H9 (cell line): ENCODE measurements at regions not wholly inside any gene's neighbourhood (a gene's known extent, or its start where the extent isn't known, plus 50 kb on each side); places are given as distances from the start of the nearest gene placed in this dataset.

Source experiments
- DNase-seq: peaks from one replicate; pipeline ENCODE4 v3.0.0-alpha.2; 2017
- H2AFZ ChIP-seq: one replicate; pipeline ENCODE4 v1.6.1; 2013; ENCODE audit warnings: mild to moderate bottlenecking, low read length, control low read depth, moderate library complexity
- H2AK5ac ChIP-seq: 2 replicates; pipeline ENCODE4 v1.6.1; 2013; ENCODE audit warnings: low read length, control low read depth, mixed read lengths; ENCODE audit not compliant: insufficient read length
- H2BK120ac ChIP-seq: one replicate; pipeline ENCODE4 v1.6.1; 2013; ENCODE audit warnings: low read depth, mild to moderate bottlenecking, low read length, control low read depth, inconsistent platforms; ENCODE audit not compliant: poor library complexity, severe bottlenecking
- H2BK12ac ChIP-seq: 2 replicates; pipeline ENCODE4 v1.6.1; 2013; ENCODE audit warnings: low read length, control low read depth, mixed read lengths, low read depth; ENCODE audit not compliant: insufficient read length
- H2BK15ac ChIP-seq: 2 replicates; pipeline ENCODE4 v1.6.1; 2013; ENCODE audit warnings: low read depth, low read length, control low read depth
- H2BK20ac ChIP-seq: one replicate; pipeline ENCODE4 v1.6.1; 2013; ENCODE audit warnings: low read depth, mild to moderate bottlenecking, low read length, control low read depth, inconsistent platforms; ENCODE audit not compliant: poor library complexity, severe bottlenecking
- H2BK5ac ChIP-seq: 2 replicates; pipeline ENCODE4 v1.6.1; 2013; ENCODE audit warnings: low read length, control low read depth, mixed read lengths; ENCODE audit not compliant: insufficient read length
- H3K14ac ChIP-seq: 2 replicates; pipeline ENCODE4 v1.6.1; 2013; ENCODE audit warnings: low read length, control low read depth; ENCODE audit not compliant: insufficient read depth
- H3K18ac ChIP-seq: 2 replicates; pipeline ENCODE4 v1.6.1; 2013; ENCODE audit warnings: low read depth, mild to moderate bottlenecking, mixed read lengths, low read length, control low read depth; ENCODE audit not compliant: insufficient read length
- H3K23ac ChIP-seq: 2 replicates; pipeline ENCODE4 v1.6.1; 2013; ENCODE audit warnings: low read length, control low read depth, mixed read lengths, low read depth; ENCODE audit not compliant: insufficient read length
- H3K23me2 ChIP-seq: 2 replicates; pipeline ENCODE4 v1.6.1; 2013; ENCODE audit warnings: low read depth, mild to moderate bottlenecking, mixed read lengths, low read length, control low read depth; ENCODE audit not compliant: insufficient read length, poor library complexity, severe bottlenecking
- H3K27ac ChIP-seq: 2 replicates; pipeline ENCODE4 v1.5.1; 2013; ENCODE audit warnings: low read length, control low read depth, mixed read lengths, low read depth; ENCODE audit not compliant: insufficient read length
- H3K27me3 ChIP-seq: 2 replicates; pipeline ENCODE4 v1.6.1; 2013; ENCODE audit warnings: low read length, control low read depth, inconsistent platforms; ENCODE audit not compliant: insufficient read depth
- H3K4ac ChIP-seq: 2 replicates; pipeline ENCODE4 v1.6.1; 2013; ENCODE audit warnings: low read depth, mild to moderate bottlenecking, control low read depth, inconsistent platforms, low read length, moderate library complexity
- H3K4me1 ChIP-seq: 2 replicates; pipeline ENCODE4 v1.6.1; 2013; ENCODE audit warnings: low read length, control low read depth, inconsistent platforms; ENCODE audit not compliant: insufficient read depth
- H3K4me2 ChIP-seq: 2 replicates; pipeline ENCODE4 v1.6.1; 2013; ENCODE audit warnings: low read length, control low read depth, mixed read lengths; ENCODE audit not compliant: insufficient read length, insufficient read depth
- H3K56ac ChIP-seq: 2 replicates; pipeline ENCODE4 v1.6.1; 2013; ENCODE audit warnings: low read depth, mild to moderate bottlenecking, mixed read lengths, low read length, control low read depth; ENCODE audit not compliant: insufficient read length
- H3K79me1 ChIP-seq: 2 replicates; pipeline ENCODE4 v1.6.1; 2013; ENCODE audit warnings: low read depth, mild to moderate bottlenecking, moderate library complexity, low read length, control low read depth, inconsistent platforms; ENCODE audit not compliant: insufficient read depth, poor library complexity, severe bottlenecking
- H3K79me2 ChIP-seq: 2 replicates; pipeline ENCODE4 v1.6.1; 2013; ENCODE audit warnings: low read length, control low read depth, inconsistent platforms; ENCODE audit not compliant: insufficient read depth
- H3K9ac ChIP-seq: 2 replicates; pipeline ENCODE4 v1.6.1; 2013; ENCODE audit warnings: low read length, control low read depth, mixed read lengths; ENCODE audit not compliant: insufficient read length; ENCODE audit errors: extremely low read depth
- H3K9me3 ChIP-seq: one replicate; pipeline ENCODE4 v1.6.1; 2013; ENCODE audit warnings: low read depth, low read length, inconsistent platforms; ENCODE audit not compliant: control insufficient read depth
- H3T11ph ChIP-seq: one replicate; pipeline ENCODE4 v1.6.1; 2013; ENCODE audit warnings: mild to moderate bottlenecking, low read length, control low read depth, inconsistent platforms
- H4K20me1 ChIP-seq: one replicate; pipeline ENCODE4 v1.6.1; 2013; ENCODE audit not compliant: control insufficient read depth, insufficient read length, insufficient read depth
- H4K5ac ChIP-seq: 2 replicates; pipeline ENCODE4 v1.6.1; 2013; ENCODE audit warnings: low read depth, mild to moderate bottlenecking, mixed read lengths, low read length, control low read depth; ENCODE audit not compliant: insufficient read length
- H4K8ac ChIP-seq: replicated peaks from 2 replicates; pipeline ENCODE4 v1.6.1; 2013; ENCODE audit warnings: low read length, control low read depth, mixed read lengths, low read depth; ENCODE audit not compliant: insufficient read length
- H4K91ac ChIP-seq: 2 replicates; pipeline ENCODE4 v1.6.1; 2013; ENCODE audit warnings: low read depth, mild to moderate bottlenecking, moderate library complexity, mixed read lengths, low read length, control low read depth; ENCODE audit not compliant: insufficient read length
- H3K27ac Mint-ChIP-seq, 3 experiments: 2 replicates in 2 of 3; 3 replicates in 1 of 3; pipeline ENCODE4 v1.8.0; 2020 to 2021; ENCODE audit warnings: mixed read lengths in 3 of 3, mild to moderate bottlenecking in 1 of 3, moderate library complexity in 1 of 3
- H3K27me3 Mint-ChIP-seq: 2 replicates; pipeline ENCODE4 v1.8.0; 2021; ENCODE audit warnings: low read depth, mild to moderate bottlenecking, moderate library complexity, mixed read lengths
- H3K36me3 Mint-ChIP-seq, 3 experiments: 2 replicates in 2 of 3; 3 replicates in 1 of 3; pipeline ENCODE4 v1.8.0; 2020 to 2021; ENCODE audit warnings: low read depth in 3 of 3, mixed read lengths in 3 of 3; ENCODE audit not compliant: insufficient read depth in 1 of 3
- H3K4me1 Mint-ChIP-seq, 2 experiments: 2 replicates each; pipeline ENCODE4 v1.8.0; 2020; ENCODE audit warnings: mixed read lengths in 2 of 2
- H3K4me3 Mint-ChIP-seq, 2 experiments: 2 replicates in 1 of 2; 3 replicates in 1 of 2; pipeline ENCODE4 v1.8.0; 2020 to 2021; ENCODE audit warnings: mild to moderate bottlenecking in 2 of 2, mixed read lengths in 2 of 2, moderate library complexity in 1 of 2
- H3K9me3 Mint-ChIP-seq, 2 experiments: 2 replicates in 1 of 2; 3 replicates in 1 of 2; pipeline ENCODE4 v1.8.0; 2020; ENCODE audit warnings: mild to moderate bottlenecking in 2 of 2, mixed read lengths in 2 of 2, moderate library complexity in 1 of 2
- WGBS: extraction: QIAGEN DNeasy Blood & Tissue Kit; methylation state at CpG from one replicate; pipeline ENCODE4 v1.1.7; 2013; ENCODE audit warnings: missing lambda C conversion rate, low lambda C conversion rate, mixed read lengths; ENCODE audit not compliant: insufficient read length; ENCODE audit errors: extremely low coverage; 5-methylcytosine and 5-hydroxymethylcytosine counted together
- TF ChIP-seq, protein P1 (sequence below): fragments of 200-600 bp; sonication (generic); conservative IDR thresholded peaks from 3 replicates; pipeline ENCODE4 v1.8.0; 2021; ENCODE audit warnings: antibody characterized with exemption, mild to moderate bottlenecking

- no peak overlapping the region for H2BK15ac ChIP-seq
- Mint-ChIP-seq H3K27ac (no peak overlapping the region; a peak in 1 of 7 replicates), H3K9me3 (0 out of 5 replicates have a peak, but pooled peaks cover 0 to under 1% of the 10 kb centered on the region in 2 experiments), H3K36me3 (no peaks in the 10 kb centered on the region), H3K27me3 (no peaks in the 10 kb centered on the region), H3K4me3 (no peak overlapping the region), H3K4me1 (no peaks in the 10 kb centered on the region)
- H3K9ac ChIP-seq: no peak overlapping the region
- H3K79me1 ChIP-seq: no peaks in the 10 kb centered on the region
- no peak overlapping the region for H2BK20ac ChIP-seq
- no peak overlapping the region for H2BK12ac ChIP-seq
- no peak overlapping the region for H4K91ac ChIP-seq
- no peaks in the 10 kb centered on the region for H3K27me3 ChIP-seq
- no peaks in the 10 kb centered on the region for H4K20me1 ChIP-seq
- H2AK5ac ChIP-seq: no peak overlapping the region
- no peak overlapping the region for H3K4me2 ChIP-seq
- H4K8ac ChIP-seq: no peak overlapping the region
- no peak overlapping the region for H3K14ac ChIP-seq
- no peak overlapping the region for H3K27ac ChIP-seq
- H3K18ac ChIP-seq: no peak overlapping the region
- no peaks in the 10 kb centered on the region for H3K79me2 ChIP-seq
- TF ChIP-seq, protein P1, sequence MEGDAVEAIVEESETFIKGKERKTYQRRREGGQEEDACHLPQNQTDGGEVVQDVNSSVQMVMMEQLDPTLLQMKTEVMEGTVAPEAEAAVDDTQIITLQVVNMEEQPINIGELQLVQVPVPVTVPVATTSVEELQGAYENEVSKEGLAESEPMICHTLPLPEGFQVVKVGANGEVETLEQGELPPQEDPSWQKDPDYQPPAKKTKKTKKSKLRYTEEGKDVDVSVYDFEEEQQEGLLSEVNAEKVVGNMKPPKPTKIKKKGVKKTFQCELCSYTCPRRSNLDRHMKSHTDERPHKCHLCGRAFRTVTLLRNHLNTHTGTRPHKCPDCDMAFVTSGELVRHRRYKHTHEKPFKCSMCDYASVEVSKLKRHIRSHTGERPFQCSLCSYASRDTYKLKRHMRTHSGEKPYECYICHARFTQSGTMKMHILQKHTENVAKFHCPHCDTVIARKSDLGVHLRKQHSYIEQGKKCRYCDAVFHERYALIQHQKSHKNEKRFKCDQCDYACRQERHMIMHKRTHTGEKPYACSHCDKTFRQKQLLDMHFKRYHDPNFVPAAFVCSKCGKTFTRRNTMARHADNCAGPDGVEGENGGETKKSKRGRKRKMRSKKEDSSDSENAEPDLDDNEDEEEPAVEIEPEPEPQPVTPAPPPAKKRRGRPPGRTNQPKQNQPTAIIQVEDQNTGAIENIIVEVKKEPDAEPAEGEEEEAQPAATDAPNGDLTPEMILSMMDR: no peak
- no peak overlapping the region for H2BK5ac ChIP-seq
- no peak overlapping the region for H3K23ac ChIP-seq
- no peak overlapping the region for H3K4ac ChIP-seq
- no peak overlapping the region for H3K56ac ChIP-seq
- no peak overlapping the region for H4K5ac ChIP-seq
- H3K9me3 ChIP-seq: no peaks in the 10 kb centered on the region
- no peak overlapping the region for H3T11ph ChIP-seq
- no peak overlapping the region for H2BK120ac ChIP-seq
- no peak overlapping the region for H2AFZ ChIP-seq
- no peaks in the 10 kb centered on the region for H3K23me2 ChIP-seq
- no peaks in the 10 kb centered on the region for H3K4me1 ChIP-seq
- no CpG with 5 or more reads among the region's 6 CpGs for WGBS
- no peak for DNase-seq
These were observed 1719.3 kb downstream of the HACE1 start for GRCh38 chr6:103140308-103141027.
